Neural progenitor cell (in vitro differentiated cells): ENCODE measurements at regions not wholly inside any gene's neighbourhood (a gene's known extent, or its start where the extent isn't known, plus 50 kb on each side); places are given as distances from the start of the nearest gene placed in this dataset.

ENCODE experiments used
- EZH2phosphoT487 ChIP-seq: fragments of 200-600 bp; sonication (generic); IDR thresholded peaks from 2 replicates; pipeline ENCODE4 v1.6.1; 2017; ENCODE audit warnings: antibody characterized with exemption
- TF ChIP-seq, protein P1 (sequence below): fragments of 200-600 bp; sonication (generic); IDR thresholded peaks from 2 replicates; pipeline ENCODE4 v1.5.1; 2017; ENCODE audit warnings: antibody characterized with exemption, mild to moderate bottlenecking

DNA sequence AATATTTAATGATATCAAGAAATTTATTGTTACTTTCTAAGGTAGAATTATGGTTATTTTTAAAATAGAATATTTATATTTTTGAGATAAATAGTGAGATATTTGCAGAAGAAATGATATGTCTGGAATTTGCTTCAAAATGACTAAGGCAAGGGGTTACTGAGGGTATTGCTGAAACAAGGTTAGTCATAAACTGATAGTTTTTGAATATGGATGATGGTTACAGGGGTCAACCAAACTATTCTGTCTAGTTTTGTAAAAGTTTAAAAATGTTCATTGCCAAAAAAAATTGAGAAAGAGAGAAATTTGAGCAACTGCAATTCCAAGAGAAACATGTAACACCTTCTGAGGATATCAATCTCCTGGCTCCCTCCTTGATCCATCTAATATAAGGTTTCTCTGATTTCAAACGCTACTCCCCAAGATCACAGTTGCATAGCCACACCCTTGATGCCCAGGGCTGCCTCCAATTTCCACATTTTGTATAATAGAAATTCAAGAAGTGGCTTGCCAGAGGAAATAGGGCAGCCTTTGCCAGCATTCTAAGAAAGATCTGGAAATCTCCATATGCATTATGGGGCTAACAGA is 159.4 kb upstream of the NAMPT start:
- TF ChIP-seq, protein P1, sequence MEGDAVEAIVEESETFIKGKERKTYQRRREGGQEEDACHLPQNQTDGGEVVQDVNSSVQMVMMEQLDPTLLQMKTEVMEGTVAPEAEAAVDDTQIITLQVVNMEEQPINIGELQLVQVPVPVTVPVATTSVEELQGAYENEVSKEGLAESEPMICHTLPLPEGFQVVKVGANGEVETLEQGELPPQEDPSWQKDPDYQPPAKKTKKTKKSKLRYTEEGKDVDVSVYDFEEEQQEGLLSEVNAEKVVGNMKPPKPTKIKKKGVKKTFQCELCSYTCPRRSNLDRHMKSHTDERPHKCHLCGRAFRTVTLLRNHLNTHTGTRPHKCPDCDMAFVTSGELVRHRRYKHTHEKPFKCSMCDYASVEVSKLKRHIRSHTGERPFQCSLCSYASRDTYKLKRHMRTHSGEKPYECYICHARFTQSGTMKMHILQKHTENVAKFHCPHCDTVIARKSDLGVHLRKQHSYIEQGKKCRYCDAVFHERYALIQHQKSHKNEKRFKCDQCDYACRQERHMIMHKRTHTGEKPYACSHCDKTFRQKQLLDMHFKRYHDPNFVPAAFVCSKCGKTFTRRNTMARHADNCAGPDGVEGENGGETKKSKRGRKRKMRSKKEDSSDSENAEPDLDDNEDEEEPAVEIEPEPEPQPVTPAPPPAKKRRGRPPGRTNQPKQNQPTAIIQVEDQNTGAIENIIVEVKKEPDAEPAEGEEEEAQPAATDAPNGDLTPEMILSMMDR: no peak
- no peak for TF ChIP-seq EZH2phosphoT487
